CD4-positive, alpha-beta T cell treated with Interleukin-1 beta for 1 hour (primary cell): ENCODE measurements at regions not wholly inside any gene's neighbourhood (a gene's known extent, or its start where the extent isn't known, plus 50 kb on each side); places are given as distances from the start of the nearest gene placed in this dataset.

Source experiments
- DNase-seq, 2 donors: peaks; one replicate each; pipeline ENCODE4 v3.0.0-alpha.2; 2020 to 2022

- no peak for DNase-seq
Measured at GRCh38 chr4:26020881-26021280, 106.9 kb downstream of the SMIM20 start.

GRCh38 chr4:26021417-26022345 is 107.7 kb downstream of the SMIM20 start:
- no peak for DNase-seq

GRCh38 chr4:26022346-26023202 is 108.6 kb downstream of the SMIM20 start:
- DNase-seq, result no peak

- DNase-seq, result no peak
Measured at GRCh38 chr4:26023203-26023972, 109.4 kb downstream of the SMIM20 start.

- no peak for DNase-seq
Measured at GRCh38 chr4:26024079-26024478, 110.1 kb downstream of the SMIM20 start.

GRCh38 chr4:26028133-26028792 is 114.2 kb downstream of the SMIM20 start:
- no peak for DNase-seq

GRCh38 chr4:26028793-26029567 is 115.0 kb downstream of the SMIM20 start:
- peak; percentile 46 to 47 for DNase-seq

- no peak for DNase-seq
Measured at GRCh38 chr4:26029568-26030131, 115.6 kb downstream of the SMIM20 start.

GRCh38 chr4:26030260-26030667 is 116.2 kb downstream of the SMIM20 start:
- no peak for DNase-seq

GRCh38 chr4:26030780-26031179 is 116.8 kb downstream of the SMIM20 start:
- DNase-seq, result no peak

GRCh38 chr4:26031704-26032103 is 117.7 kb downstream of the SMIM20 start:
- DNase-seq, result no peak

- no peak for DNase-seq
Measured at GRCh38 chr4:26032142-26032541, 118.1 kb downstream of the SMIM20 start.

GRCh38 chr4:26032630-26033317 is 118.8 kb downstream of the SMIM20 start:
- no peak for DNase-seq

GRCh38 chr4:26033389-26033788 is 119.4 kb downstream of the SMIM20 start:
- DNase-seq, result no peak

- no peak for DNase-seq
Measured at GRCh38 chr4:26034849-26035248, 120.8 kb downstream of the SMIM20 start.

- DNase-seq, result no peak
Measured at GRCh38 chr4:26035921-26036320, 121.9 kb downstream of the SMIM20 start.

GRCh38 chr4:26039639-26040359 is 125.8 kb downstream of the SMIM20 start:
- DNase-seq, result no peak

- DNase-seq, result no peak
Measured at GRCh38 chr4:26044524-26044923, 130.5 kb downstream of the SMIM20 start.

GRCh38 chr4:26044983-26045382 is 131.0 kb downstream of the SMIM20 start:
- no peak for DNase-seq

- DNase-seq, result no peak
Measured at GRCh38 chr4:26047795-26048194, 133.8 kb downstream of the SMIM20 start.
